K562 (cell line): ENCODE measurements at regions not wholly inside any gene's neighbourhood (a gene's known extent, or its start where the extent isn't known, plus 50 kb on each side); places are given as distances from the start of the nearest gene placed in this dataset.

Source experiments
- ADNP ChIP-seq: fragments of 200-800 bp; sonication (Bioruptor generic); IDR thresholded peaks from 2 replicates; pipeline ENCODE4 v1.6.1; 2016; ENCODE audit warnings: missing genetic modification characterization, missing compliant biosample characterization
- ARHGAP35 ChIP-seq: fragments of 450-650 bp; IDR thresholded peaks from 2 replicates; pipeline ENCODE4 v1.6.1; 2018; ENCODE audit not compliant: partially characterized antibody
- ATF7 ChIP-seq: fragments of 450-650 bp; IDR thresholded peaks from 2 replicates; pipeline ENCODE4 v1.7.1; 2014; ENCODE audit warnings: mild to moderate bottlenecking, moderate library complexity
- CBFB ChIP-seq: sonication (generic); formaldehyde crosslinking; IDR thresholded peaks from 2 replicates; pipeline ENCODE4 v1.4.0; 2020; ENCODE audit warnings: mild to moderate bottlenecking, missing genetic modification reagents
- DACH1 ChIP-seq: fragments of 450-650 bp; IDR thresholded peaks from 2 replicates; pipeline ENCODE4 v1.6.1; 2018; ENCODE audit not compliant: partially characterized antibody
- GTF2A2 ChIP-seq: IDR thresholded peaks from 2 replicates; pipeline ENCODE4 v1.6.1; 2016; ENCODE audit warnings: mild to moderate bottlenecking, missing genetic modification characterization, missing compliant biosample characterization
- NFE2 ChIP-seq: IDR thresholded peaks from 2 replicates; pipeline ENCODE4 v1.6.1; 2014; ENCODE audit warnings: antibody characterized with exemption, low read depth
- RB1 ChIP-seq: fragments of 450-650 bp; IDR thresholded peaks from 2 replicates; pipeline ENCODE4 v1.6.1; 2017; ENCODE audit warnings: low read depth, mild to moderate bottlenecking
- RCOR1 ChIP-seq, 2 experiments: IDR thresholded peaks; 2 replicates each; pipeline ENCODE4 v1.6.1; 2012; ENCODE audit warnings: low read depth in 2 of 2, low read length in 2 of 2, borderline replicate concordance in 1 of 2, improper control_type of control experiment in 1 of 2
- SRSF3 ChIP-seq: fragments of 200-400 bp; formaldehyde crosslinking; IDR thresholded peaks from 2 replicates; pipeline ENCODE4 v1.6.1; 2016; ENCODE audit warnings: mild to moderate bottlenecking, low read length, moderate library complexity; ENCODE audit not compliant: insufficient read depth
- ZNF143 ChIP-seq: sonication (generic); formaldehyde crosslinking; IDR thresholded peaks from 2 replicates; pipeline ENCODE4 v1.9.0; 2022; ENCODE audit warnings: mild to moderate bottlenecking, missing genetic modification reagents
- ZNF445 ChIP-seq: fragments of 250-450 bp; sonication (Bioruptor Pico); IDR thresholded peaks from 2 replicates; pipeline ENCODE4 v1.4.0; 2020; ENCODE audit warnings: low read depth, mild to moderate bottlenecking, moderate library complexity
- TF ChIP-seq, protein P1 (sequence below), 2 experiments: fragments of 450-650 bp; formaldehyde crosslinking in 1 of 2; IDR thresholded peaks; 2 replicates each; pipeline versions ENCODE4 v1.4.0 to v1.6.1; 2014 to 2020; ENCODE audit warnings: mild to moderate bottlenecking in 2 of 2, borderline replicate concordance in 1 of 2, low read depth in 1 of 2
- TF ChIP-seq, protein P2 (sequence below): fragments of 250-450 bp; sonication (Bioruptor Pico); IDR thresholded peaks from 2 replicates; pipeline ENCODE4 v1.6.1; 2021; ENCODE audit warnings: mild to moderate bottlenecking
- TF ChIP-seq, protein P3 (sequence below), 2 experiments: fragments of 450-650 bp; IDR thresholded peaks; 2 replicates each; pipeline ENCODE4 v1.6.1; 2018; ENCODE audit warnings: mild to moderate bottlenecking in 2 of 2, low read depth in 1 of 2; ENCODE audit not compliant: partially characterized antibody in 2 of 2
- TF ChIP-seq, protein P4 (sequence below): fragments of 450-650 bp; formaldehyde crosslinking; IDR thresholded peaks from 2 replicates; pipeline ENCODE4 v1.4.0; 2022; ENCODE audit warnings: mild to moderate bottlenecking, moderate library complexity

DNA sequence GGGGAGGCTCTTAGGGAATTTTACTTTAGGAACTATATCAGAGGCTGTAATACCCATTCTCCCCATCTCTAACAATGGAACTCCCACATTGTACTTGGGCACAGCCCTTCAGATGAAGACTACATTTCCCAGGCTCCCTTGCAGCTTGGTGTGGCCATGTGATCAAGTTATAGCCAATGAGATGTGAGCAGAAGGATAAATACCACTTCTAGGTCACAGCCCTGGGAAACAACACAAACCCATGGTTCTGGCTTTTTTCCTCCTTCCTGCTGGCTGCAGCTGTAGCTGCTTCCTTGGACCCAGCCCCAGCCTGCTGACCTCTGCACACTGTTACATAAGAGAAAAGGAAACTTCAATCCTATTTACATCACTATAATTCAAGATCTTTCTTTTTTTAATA lies 445.9 kb upstream of the JARID2 start (continued):
- TF ChIP-seq, protein P1, sequence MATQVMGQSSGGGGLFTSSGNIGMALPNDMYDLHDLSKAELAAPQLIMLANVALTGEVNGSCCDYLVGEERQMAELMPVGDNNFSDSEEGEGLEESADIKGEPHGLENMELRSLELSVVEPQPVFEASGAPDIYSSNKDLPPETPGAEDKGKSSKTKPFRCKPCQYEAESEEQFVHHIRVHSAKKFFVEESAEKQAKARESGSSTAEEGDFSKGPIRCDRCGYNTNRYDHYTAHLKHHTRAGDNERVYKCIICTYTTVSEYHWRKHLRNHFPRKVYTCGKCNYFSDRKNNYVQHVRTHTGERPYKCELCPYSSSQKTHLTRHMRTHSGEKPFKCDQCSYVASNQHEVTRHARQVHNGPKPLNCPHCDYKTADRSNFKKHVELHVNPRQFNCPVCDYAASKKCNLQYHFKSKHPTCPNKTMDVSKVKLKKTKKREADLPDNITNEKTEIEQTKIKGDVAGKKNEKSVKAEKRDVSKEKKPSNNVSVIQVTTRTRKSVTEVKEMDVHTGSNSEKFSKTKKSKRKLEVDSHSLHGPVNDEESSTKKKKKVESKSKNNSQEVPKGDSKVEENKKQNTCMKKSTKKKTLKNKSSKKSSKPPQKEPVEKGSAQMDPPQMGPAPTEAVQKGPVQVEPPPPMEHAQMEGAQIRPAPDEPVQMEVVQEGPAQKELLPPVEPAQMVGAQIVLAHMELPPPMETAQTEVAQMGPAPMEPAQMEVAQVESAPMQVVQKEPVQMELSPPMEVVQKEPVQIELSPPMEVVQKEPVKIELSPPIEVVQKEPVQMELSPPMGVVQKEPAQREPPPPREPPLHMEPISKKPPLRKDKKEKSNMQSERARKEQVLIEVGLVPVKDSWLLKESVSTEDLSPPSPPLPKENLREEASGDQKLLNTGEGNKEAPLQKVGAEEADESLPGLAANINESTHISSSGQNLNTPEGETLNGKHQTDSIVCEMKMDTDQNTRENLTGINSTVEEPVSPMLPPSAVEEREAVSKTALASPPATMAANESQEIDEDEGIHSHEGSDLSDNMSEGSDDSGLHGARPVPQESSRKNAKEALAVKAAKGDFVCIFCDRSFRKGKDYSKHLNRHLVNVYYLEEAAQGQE (IDR thresholded peaks at IDR 0.05; ENCODE audit: borderline replicate concordance): peak; percentile 77
- TF ChIP-seq, protein P1 (CRISPR knock-in tag; IDR thresholded peaks at IDR 0.05; ENCODE audit: low read depth): no peak
- TF ChIP-seq GTF2A2: no peak
- TF ChIP-seq, protein P2, sequence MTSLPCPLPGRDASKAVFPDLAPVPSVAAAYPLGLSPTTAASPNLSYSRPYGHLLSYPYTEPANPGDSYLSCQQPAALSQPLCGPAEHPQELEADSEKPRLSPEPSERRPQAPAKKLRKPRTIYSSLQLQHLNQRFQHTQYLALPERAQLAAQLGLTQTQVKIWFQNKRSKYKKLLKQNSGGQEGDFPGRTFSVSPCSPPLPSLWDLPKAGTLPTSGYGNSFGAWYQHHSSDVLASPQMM (CRISPR knock-in tag): no peak
- TF ChIP-seq RCOR1 (IDR thresholded peaks at IDR 0.05; ENCODE audit: borderline replicate concordance in 1 of 2, low read depth in 2 of 2, low read length in 2 of 2): 0 out of 4 replicates have a peak, but pooled peaks of 1 of the 2 experiments have one; percentile 9
- TF ChIP-seq ZNF143 (CRISPR knock-in tag): peak; percentile 91
- TF ChIP-seq DACH1: no peak
- no peak for TF ChIP-seq CBFB (CRISPR knock-in tag)
- peak; percentile 10; the same call in 1 of the 2 replicates for TF ChIP-seq ATF7
- no peak for TF ChIP-seq SRSF3
- TF ChIP-seq ADNP: no peak
- TF ChIP-seq, protein P3, sequence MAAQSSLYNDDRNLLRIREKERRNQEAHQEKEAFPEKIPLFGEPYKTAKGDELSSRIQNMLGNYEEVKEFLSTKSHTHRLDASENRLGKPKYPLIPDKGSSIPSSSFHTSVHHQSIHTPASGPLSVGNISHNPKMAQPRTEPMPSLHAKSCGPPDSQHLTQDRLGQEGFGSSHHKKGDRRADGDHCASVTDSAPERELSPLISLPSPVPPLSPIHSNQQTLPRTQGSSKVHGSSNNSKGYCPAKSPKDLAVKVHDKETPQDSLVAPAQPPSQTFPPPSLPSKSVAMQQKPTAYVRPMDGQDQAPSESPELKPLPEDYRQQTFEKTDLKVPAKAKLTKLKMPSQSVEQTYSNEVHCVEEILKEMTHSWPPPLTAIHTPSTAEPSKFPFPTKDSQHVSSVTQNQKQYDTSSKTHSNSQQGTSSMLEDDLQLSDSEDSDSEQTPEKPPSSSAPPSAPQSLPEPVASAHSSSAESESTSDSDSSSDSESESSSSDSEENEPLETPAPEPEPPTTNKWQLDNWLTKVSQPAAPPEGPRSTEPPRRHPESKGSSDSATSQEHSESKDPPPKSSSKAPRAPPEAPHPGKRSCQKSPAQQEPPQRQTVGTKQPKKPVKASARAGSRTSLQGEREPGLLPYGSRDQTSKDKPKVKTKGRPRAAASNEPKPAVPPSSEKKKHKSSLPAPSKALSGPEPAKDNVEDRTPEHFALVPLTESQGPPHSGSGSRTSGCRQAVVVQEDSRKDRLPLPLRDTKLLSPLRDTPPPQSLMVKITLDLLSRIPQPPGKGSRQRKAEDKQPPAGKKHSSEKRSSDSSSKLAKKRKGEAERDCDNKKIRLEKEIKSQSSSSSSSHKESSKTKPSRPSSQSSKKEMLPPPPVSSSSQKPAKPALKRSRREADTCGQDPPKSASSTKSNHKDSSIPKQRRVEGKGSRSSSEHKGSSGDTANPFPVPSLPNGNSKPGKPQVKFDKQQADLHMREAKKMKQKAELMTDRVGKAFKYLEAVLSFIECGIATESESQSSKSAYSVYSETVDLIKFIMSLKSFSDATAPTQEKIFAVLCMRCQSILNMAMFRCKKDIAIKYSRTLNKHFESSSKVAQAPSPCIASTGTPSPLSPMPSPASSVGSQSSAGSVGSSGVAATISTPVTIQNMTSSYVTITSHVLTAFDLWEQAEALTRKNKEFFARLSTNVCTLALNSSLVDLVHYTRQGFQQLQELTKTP (IDR thresholded peaks at IDR 0.05; ENCODE audit: low read depth in 1 of 2, partially characterized antibody in 2 of 2): peak in 1 of 2 experiments; percentile 79
- no peak for TF ChIP-seq ARHGAP35
- 0 out of 2 replicates have a peak, but pooled peaks have one; percentile 24 for TF ChIP-seq RB1
- no peak for TF ChIP-seq NFE2
- no peak for TF ChIP-seq ZNF445 (CRISPR knock-in tag)
- TF ChIP-seq, protein P4, sequence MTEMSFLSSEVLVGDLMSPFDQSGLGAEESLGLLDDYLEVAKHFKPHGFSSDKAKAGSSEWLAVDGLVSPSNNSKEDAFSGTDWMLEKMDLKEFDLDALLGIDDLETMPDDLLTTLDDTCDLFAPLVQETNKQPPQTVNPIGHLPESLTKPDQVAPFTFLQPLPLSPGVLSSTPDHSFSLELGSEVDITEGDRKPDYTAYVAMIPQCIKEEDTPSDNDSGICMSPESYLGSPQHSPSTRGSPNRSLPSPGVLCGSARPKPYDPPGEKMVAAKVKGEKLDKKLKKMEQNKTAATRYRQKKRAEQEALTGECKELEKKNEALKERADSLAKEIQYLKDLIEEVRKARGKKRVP (CRISPR knock-in tag): no peak
